Transverse colon (tissue), 3 donors: ENCODE measurements at regions not wholly inside any gene's neighbourhood (a gene's known extent, or its start where the extent isn't known, plus 50 kb on each side); places are given as distances from the start of the nearest gene placed in this dataset.

ENCODE experiments used
- POLR2A ChIP-seq: fragments of 450-650 bp; IDR thresholded peaks from one replicate; pipeline ENCODE4 v1.6.1; 2016; ENCODE audit warnings: antibody characterized with exemption, mild to moderate bottlenecking, moderate library complexity
- TF ChIP-seq, protein P1 (sequence below), 5 experiments: fragments of 200-600 bp in 3 of 5; fragments of 450-650 bp in 2 of 5; sonication (generic) in 3 of 5; IDR thresholded peaks; 1 replicate in 2 of 5; 2 replicates in 3 of 5; pipeline ENCODE4 v1.5.1; 2016 to 2017; ENCODE audit warnings: antibody characterized with exemption in 5 of 5, inconsistent platforms in 3 of 5, mild to moderate bottlenecking in 2 of 5, moderate library complexity in 1 of 5

DNA sequence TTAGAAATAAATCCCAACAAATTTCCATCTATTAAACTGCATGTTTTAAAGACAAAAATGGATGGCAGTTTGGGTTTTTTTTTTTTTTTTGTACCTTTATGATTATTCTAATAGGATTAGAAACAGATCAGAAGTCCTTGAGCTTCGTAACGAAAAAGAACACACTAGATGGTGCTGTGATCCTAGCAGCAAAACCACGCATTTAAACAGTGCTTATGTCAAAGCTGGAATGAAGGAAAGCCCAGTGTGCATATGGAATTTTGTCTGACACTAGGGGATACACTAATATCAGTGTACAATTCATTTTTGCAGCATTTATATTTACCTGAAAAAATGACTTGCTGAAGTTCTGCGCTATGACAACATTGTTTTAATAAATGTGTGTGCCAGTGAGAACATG, 229.1 kb downstream of the VEGFC start:
- TF ChIP-seq, protein P1, sequence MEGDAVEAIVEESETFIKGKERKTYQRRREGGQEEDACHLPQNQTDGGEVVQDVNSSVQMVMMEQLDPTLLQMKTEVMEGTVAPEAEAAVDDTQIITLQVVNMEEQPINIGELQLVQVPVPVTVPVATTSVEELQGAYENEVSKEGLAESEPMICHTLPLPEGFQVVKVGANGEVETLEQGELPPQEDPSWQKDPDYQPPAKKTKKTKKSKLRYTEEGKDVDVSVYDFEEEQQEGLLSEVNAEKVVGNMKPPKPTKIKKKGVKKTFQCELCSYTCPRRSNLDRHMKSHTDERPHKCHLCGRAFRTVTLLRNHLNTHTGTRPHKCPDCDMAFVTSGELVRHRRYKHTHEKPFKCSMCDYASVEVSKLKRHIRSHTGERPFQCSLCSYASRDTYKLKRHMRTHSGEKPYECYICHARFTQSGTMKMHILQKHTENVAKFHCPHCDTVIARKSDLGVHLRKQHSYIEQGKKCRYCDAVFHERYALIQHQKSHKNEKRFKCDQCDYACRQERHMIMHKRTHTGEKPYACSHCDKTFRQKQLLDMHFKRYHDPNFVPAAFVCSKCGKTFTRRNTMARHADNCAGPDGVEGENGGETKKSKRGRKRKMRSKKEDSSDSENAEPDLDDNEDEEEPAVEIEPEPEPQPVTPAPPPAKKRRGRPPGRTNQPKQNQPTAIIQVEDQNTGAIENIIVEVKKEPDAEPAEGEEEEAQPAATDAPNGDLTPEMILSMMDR (IDR thresholded peaks at IDR 0.05) = no peak
- no peak for TF ChIP-seq POLR2A
